GM19467 (cell line): ENCODE measurements at regions not wholly inside any gene's neighbourhood (a gene's known extent, or its start where the extent isn't known, plus 50 kb on each side); places are given as distances from the start of the nearest gene placed in this dataset.

Experiments
- ATAC-seq: cut with Tn5 transposase; IDR thresholded peaks from one replicate; pipeline ENCODE4 v1.9.1; 2021; ENCODE audit warnings: mild to moderate bottlenecking, moderate library complexity; ENCODE audit not compliant: unreplicated experiment

DNA sequence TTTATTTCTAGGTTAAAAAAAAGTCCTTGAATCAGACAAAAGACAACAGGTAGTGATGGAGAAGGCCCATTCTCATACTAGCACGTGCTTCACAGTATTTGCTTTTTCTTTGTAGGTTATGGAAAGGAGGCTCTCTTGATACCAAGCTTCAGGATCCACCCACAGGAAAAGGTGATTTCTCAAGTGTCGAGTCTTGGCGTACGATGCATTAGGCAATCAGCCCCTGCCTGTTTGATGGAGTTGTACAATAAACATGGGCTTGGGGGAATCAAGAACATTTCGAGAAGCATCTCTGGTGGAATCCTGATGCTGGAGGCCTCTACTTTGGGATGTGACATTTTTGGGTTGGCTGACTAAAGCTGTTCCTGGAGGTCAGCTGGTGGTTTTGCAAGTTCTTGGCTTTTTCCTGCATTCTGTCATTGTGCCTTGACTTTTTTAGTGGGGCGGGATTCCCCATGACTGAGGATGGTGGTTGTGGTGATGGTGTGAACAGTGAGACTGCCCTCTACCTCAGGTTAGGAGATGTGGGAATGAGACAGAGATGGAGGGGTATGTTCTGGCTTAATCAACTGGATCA, 231.5 kb upstream of the SPRED2 start:
- ATAC-seq: no peak

DNA sequence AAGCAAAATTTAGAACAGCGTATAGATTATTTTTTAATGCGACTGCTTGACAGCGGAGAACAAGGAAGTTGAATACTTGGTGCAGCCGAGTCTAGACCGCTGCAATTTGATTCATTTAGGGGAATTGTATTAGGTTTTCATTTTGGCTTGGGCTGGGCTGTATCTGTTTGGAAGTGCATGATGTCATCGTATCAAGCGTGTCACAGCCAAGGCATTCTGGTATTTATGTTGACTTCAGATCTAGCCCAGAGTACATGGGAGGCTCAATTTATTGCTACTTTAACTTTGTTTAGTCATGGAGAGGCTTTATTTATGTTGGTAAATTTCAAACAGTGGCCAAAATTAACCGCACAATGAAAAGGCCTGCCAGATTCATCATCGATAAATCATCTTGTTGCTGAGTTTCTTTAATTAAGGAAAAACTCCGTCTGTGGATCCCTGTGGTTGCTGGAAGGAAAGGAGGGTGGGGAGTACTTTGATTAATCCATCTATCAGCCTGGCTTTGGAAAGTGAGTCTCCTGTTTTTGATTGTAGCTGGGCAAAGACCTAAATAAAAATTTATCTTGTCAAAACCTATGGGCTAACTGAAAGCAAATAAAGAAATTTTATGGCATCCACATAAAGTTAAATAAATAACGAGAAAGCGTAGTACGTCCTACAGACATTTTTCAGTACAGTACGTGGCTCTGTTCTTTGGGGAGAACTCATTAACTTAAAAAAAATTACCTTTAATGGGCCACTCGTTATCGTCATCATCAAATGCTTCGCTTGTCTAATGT, 230.4 kb upstream of the SPRED2 start:
- ATAC-seq: no peak

DNA sequence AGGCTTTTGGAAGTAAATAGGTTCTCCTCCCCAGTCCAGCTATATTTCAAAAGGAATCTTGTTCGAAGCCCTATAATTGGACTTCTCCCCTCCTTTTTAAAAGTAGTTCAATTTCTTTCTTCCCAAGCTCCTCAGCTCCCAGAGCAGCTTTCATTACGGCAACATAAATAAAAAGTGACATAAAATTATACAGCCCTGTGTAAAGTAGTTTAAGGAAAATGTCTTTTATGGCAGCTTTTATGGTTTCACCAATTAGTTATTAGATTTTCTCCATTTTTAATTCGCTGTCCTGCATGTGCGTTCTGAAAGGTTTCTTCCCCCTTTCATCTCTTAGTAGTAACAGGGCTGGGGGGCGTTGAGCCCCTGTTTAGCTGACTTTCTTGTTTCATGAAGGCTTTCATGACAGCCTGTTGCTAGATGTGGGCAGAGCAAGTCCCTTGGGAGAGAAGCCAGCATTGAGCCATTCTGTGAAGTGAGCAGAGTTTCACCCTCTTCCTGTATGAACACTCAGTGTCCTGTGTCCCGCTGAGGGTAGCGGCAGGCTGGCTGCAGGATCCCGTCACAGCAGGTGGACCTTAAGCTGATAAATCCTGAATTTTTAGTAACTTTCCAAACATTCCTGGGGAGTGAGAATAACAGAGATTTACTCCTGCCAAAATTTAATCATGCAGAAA, 229.7 kb upstream of the SPRED2 start:
- no peak for ATAC-seq

DNA sequence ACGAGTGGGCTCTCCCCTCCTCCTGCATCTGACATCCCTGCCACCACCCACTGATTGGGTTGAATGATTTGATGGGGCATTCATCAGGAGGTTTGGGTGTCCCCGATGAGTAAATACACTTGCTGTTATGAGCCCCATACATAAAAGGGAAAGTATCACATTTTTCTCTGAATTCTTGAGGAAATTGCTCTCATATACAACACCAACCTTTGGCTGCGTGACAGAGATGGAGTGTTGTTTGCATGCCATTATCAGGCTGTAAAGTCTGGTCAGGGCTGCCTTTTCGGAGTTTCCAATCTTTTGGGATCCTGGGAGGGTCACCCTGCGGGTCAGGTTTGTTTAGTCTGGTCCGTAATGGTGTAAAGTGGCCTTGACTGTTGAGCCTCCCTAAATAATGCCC, 227.9 kb upstream of the SPRED2 start:
- no peak for ATAC-seq

GRCh38 chr2:65658881-65659280, 226.5 kb upstream of the SPRED2 start:
- ATAC-seq: no peak

GRCh38 chr2:65658266-65658665, 225.9 kb upstream of the SPRED2 start:
- ATAC-seq: no peak

DNA sequence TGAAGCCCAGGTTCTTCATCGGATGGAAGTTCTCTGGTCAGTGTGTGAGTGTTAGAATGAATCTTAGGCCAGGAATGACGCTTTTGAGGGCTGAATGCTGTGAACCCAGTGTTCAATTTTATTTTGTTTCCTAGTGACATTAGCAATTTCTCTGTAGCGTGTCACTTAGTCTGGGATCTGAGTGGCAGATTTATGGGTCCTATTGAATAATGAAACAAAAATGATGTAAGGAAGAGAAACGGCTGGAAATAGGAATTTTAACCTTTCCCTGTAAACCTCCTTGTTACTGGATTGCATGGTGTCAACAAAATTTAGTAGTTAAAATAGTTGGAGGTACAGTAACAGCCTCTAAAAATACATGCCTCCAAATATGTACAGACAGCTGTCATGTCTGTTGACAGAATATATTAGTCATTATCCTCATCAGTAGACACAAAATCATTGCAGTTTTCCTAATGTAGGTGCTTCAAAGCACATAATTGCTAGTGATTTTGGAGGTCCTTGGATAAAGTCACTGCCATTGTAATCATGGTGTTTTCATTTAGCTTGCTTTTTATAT, 223.8 kb upstream of the SPRED2 start:
- no peak for ATAC-seq

DNA sequence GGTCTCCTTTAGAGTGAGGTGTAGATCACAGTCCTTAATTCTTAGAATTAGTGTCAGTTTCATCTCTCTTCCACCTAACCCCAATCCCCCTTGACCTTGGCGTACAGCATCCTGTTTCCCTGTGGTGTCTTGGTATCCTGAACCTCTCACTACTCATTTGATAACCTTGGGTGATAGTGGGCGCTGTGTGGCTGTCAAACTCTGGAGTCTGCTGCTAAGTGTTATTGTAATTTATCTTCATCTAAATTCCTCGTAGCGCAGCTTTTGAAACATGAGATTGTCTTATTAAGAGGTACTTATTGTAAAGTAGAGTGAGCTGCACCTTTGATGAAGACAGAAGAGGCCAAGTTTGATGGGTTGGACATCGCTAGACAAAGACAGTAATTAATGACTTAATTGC, 222.6 kb upstream of the SPRED2 start:
- no peak for ATAC-seq

DNA sequence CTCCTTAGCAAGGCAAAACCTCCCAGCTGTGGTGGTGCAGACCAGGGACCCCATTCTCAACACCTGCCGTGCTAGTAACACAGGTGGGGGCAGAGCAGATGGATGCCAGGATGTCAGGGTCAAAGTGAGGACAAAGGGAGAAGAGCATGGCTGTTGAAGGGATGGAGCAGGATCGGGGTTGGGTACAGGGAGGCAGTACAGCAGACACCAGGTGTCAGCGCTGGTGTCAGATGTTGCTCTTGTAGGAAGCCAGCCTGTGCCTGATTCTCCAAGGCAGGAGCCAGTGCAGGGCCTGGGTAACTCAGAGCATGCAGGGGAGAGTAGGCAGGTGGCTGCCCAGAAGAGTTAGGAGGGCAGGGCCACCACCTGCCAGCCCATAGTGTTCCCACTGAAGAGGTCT, 222.1 kb upstream of the SPRED2 start:
- no peak for ATAC-seq

- ATAC-seq: no peak
Observed at GRCh38 chr2:65652066-65652465, 219.7 kb upstream of the SPRED2 start.

DNA sequence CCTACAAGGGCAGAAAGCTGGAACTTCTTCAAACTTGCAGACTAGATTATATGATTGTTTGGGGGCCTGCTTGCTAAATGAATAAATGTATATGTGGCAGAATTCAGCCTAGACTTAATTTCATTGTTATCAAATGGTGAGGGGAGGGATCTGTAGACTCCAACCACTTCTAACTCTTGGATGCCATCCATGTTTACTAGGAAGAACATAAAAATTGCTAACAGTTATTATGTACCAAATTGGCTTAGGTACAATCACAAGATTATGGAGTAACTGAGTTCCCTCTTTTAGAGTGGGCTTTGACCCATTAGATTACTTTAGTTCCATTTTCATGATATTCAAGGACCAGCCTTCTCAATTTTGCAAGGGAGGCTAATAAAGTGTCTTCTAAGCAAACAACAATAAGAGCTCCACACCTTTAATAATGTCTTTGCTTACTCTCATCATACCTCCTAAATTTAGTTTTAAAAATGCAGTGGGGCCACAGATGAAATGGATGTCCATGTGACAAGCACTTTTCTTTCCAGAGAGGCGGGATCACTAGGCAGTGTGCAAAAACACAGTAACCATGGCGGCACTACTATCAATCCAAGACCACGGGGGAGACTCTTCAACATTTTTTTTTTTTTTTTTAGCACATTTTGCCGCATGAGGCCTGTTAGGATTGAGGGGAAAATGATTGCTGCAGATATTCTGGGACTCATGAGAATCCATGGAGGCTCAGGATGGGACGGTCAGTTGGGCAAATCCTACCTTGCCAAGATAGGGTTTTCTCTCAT, 217.6 kb upstream of the SPRED2 start:
- ATAC-seq: no peak

GRCh38 chr2:65647249-65647842, 214.9 kb upstream of the SPRED2 start:
- ATAC-seq: peak; percentile 48

- no peak for ATAC-seq
Observed at GRCh38 chr2:65640793-65641103, 208.3 kb upstream of the SPRED2 start.

- no peak for ATAC-seq
Observed at GRCh38 chr2:65639156-65639864, 206.9 kb upstream of the SPRED2 start.

DNA sequence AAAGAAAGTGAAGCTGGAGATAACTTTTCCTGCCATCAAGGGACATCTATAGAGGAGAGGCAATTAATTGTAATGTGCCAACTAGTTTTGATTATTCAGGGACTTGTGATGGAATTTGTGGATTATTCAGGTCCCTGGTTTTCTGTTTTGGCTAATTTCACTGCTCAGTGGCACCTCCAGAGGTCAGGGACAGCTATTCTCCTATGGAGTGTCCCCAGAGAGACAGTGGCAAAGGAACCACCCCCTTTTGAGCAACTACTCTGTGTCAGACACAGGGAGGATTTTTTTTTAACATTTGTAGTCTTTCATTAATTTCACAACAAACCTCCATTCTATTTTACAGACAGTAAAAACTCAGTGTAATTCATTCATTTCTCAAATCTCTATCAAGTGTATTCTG, 206.0 kb upstream of the SPRED2 start:
- ATAC-seq: no peak

- ATAC-seq: no peak
Observed at GRCh38 chr2:65636813-65637483, 204.5 kb upstream of the SPRED2 start.

DNA sequence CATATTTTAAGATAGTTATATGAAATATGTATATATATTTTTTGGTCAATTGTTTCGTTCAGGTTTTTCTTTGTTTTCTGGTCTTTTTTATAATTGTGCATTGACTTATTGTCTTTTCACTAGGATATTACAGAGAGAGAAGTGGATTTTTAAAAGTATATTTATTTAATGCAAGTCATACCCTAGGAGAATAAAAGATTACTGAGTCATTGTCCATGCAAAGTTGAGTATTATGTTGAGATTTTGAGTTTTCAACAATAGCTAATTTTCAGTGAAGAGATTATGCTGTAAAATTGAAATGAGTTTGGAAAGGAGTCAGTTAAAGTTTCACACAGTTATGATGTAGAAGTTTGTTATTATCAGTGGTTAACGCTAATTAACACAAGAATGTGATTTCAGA, 203.6 kb upstream of the SPRED2 start:
- no peak for ATAC-seq

- ATAC-seq: no peak
Observed at GRCh38 chr2:65634304-65634703, 201.9 kb upstream of the SPRED2 start.

- no peak for ATAC-seq
Observed at GRCh38 chr2:65630643-65631042, 198.2 kb upstream of the SPRED2 start.

- ATAC-seq: no peak
Observed at GRCh38 chr2:65628156-65628555, 195.8 kb upstream of the SPRED2 start.
